ENCODE measurements at regions not wholly inside any gene's neighbourhood (a gene's known extent, or its start where the extent isn't known, plus 50 kb on each side); places are given as distances from the start of the nearest gene placed in this dataset.

DNA sequence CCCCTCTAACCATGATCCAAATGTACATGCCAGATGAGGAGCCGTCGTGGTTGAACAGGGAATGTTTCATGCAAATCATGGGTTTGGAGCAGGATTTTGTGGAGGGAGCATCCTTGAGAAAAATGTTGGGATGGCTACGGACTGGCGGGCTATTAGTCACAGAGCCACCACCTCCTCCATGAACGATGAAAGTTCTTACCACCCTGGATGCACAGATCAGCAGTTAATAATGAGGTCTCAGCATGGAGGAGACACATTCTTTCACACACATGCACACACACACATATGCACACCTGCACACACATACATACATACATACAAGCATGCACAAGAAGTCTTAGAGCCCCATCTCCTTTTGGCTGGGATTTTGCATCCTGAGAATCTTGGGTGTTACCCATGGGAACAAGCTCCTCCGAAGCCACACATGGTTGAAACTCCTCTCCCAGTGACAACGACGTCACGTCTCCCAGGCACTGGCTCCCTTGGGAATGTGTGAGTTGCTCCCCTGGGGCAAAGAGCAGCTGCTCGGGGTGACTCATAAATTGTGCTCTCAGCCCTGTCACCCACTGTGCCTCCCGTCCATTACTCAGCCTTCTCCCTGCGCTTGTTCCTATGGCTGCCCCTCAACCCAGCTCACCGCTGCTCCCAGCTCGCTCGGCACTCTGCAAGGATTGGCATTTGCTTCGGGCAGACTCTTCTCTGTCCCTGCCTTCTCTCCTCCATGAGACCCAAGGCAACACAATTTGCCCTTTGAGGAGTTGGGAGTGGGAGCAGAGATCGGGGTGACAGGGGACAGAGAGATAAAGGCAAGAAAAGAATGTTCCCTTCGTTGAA, 344.6 kb downstream of the SOX9 start:
- H3K36me3 ChIP-seq (replicated peaks in 1 of 2; ENCODE audit: control insufficient read depth in 1 of 2, insufficient read depth in 2 of 2, low read length in 2 of 2), result no peaks in the 10 kb centered on the region
- Mint-ChIP-seq H3K4me1 (no peaks in the 10 kb centered on the region), H3K9me3 (peaks cover 0 to 6% (median 2%) of the 10 kb centered on the region in 7 donors), H3K27ac (no peak overlapping the region), H3K4me3 (no peak overlapping the region), H3K36me3 (no peaks in the 10 kb centered on the region), H3K27me3 (ENCODE audit: low read depth in 3 of 3) (peaks cover 2 to 7% (median 4%) of the 10 kb centered on the region in 3 donors)
- H3K4me2 ChIP-seq (replicated peaks; ENCODE audit: extremely low read depth, low read length, poor library complexity, severe bottlenecking), result no peak overlapping the region
- no peaks in the 10 kb centered on the region for H3K9me3 ChIP-seq (replicated peaks in 1 of 2; ENCODE audit: control insufficient read depth in 1 of 2, insufficient read depth in 1 of 2, low read length in 2 of 2)
- intact Hi-C loops (cut with micrococcal nuclease), result no loop called here
- H3K4me1 ChIP-seq (ENCODE audit: control insufficient read depth in 1 of 2, insufficient read depth in 2 of 2, low read length in 2 of 2), result no peaks in the 10 kb centered on the region
- H3K27ac ChIP-seq (ENCODE audit: low read depth in 1 of 2, low read length in 2 of 2), result no peak overlapping the region
- H2AFZ ChIP-seq (ENCODE audit: insufficient read depth, low read depth, low read length, poor library complexity, severe bottlenecking), result no peak overlapping the region
- TF ChIP-seq, protein P1, sequence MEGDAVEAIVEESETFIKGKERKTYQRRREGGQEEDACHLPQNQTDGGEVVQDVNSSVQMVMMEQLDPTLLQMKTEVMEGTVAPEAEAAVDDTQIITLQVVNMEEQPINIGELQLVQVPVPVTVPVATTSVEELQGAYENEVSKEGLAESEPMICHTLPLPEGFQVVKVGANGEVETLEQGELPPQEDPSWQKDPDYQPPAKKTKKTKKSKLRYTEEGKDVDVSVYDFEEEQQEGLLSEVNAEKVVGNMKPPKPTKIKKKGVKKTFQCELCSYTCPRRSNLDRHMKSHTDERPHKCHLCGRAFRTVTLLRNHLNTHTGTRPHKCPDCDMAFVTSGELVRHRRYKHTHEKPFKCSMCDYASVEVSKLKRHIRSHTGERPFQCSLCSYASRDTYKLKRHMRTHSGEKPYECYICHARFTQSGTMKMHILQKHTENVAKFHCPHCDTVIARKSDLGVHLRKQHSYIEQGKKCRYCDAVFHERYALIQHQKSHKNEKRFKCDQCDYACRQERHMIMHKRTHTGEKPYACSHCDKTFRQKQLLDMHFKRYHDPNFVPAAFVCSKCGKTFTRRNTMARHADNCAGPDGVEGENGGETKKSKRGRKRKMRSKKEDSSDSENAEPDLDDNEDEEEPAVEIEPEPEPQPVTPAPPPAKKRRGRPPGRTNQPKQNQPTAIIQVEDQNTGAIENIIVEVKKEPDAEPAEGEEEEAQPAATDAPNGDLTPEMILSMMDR (IDR thresholded peaks at IDR 0.05), result no peak
- no peak overlapping the region for H3K9ac ChIP-seq (ENCODE audit: insufficient read depth, low read length, poor library complexity, severe bottlenecking)
- DNase-seq, result no peak
- H3K27me3 ChIP-seq (ENCODE audit: control insufficient read depth in 2 of 2, insufficient read depth in 2 of 2, low read length in 2 of 2), result no peaks in the 10 kb centered on the region
- H3K4me3 ChIP-seq (replicated peaks in 1 of 3; ENCODE audit: low read depth in 2 of 3, low read length in 3 of 3), result no peak overlapping the region
- WGBS (ENCODE audit: insufficient coverage), result 59% methylated on average over 5 of the region's 18 CpGs
- no peaks in the 10 kb centered on the region for H4K20me1 ChIP-seq (ENCODE audit: insufficient read depth, low read length)
- H3K79me2 ChIP-seq (ENCODE audit: insufficient read depth, low read length), result no peaks in the 10 kb centered on the region

DNA sequence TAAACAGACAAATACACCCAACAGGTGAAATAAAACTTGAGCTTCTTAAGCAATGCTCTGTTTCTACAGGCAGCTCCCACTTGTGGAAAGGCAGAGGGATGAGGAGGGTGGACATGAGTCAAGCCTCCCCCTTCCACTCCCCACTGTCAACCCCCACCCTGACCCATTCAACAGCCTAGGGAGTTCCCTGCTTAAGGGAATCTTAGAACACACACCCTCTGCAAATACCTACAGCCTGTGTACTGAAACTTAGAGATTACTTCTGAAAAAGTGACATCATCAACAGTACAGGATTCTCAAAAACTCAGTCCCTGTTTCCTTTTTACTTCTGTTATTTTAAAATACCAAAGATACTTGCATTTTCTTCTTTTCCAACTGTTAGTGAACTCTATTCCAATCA, 345.4 kb downstream of the SOX9 start:
- no peak overlapping the region for H3K4me2 ChIP-seq (replicated peaks; ENCODE audit: extremely low read depth, low read length, poor library complexity, severe bottlenecking)
- H3K9ac ChIP-seq (ENCODE audit: insufficient read depth, low read length, poor library complexity, severe bottlenecking), result no peak overlapping the region
- H3K4me3 Mint-ChIP-seq, result no peak overlapping the region

More for the DNA sequence above, 345.4 kb downstream of the SOX9 start:
- Histone ChIP-seq H3K36me3 (replicated peaks in 1 of 2; ENCODE audit: control insufficient read depth in 1 of 2, insufficient read depth in 2 of 2, low read length in 2 of 2) (no peaks in the 10 kb centered on the region), H3K9me3 (replicated peaks in 1 of 2; ENCODE audit: control insufficient read depth in 1 of 2, insufficient read depth in 1 of 2, low read length in 2 of 2) (no peaks in the 10 kb centered on the region), H4K20me1 (ENCODE audit: insufficient read depth, low read length) (no peaks in the 10 kb centered on the region), H2AFZ (ENCODE audit: insufficient read depth, low read depth, low read length, poor library complexity, severe bottlenecking) (no peak overlapping the region), H3K27me3 (ENCODE audit: control insufficient read depth in 2 of 2, insufficient read depth in 2 of 2, low read length in 2 of 2) (no peaks in the 10 kb centered on the region), H3K4me3 (replicated peaks in 1 of 3; ENCODE audit: low read depth in 2 of 3, low read length in 3 of 3) (no peak overlapping the region), H3K27ac (ENCODE audit: low read depth in 1 of 2, low read length in 2 of 2) (no peak overlapping the region), H3K4me1 (ENCODE audit: control insufficient read depth in 1 of 2, insufficient read depth in 2 of 2, low read length in 2 of 2) (no peaks in the 10 kb centered on the region), H3K79me2 (ENCODE audit: insufficient read depth, low read length) (no peaks in the 10 kb centered on the region)
- H3K27ac Mint-ChIP-seq, result no peak overlapping the region
- no peak for DNase-seq
- H3K9me3 Mint-ChIP-seq, result peaks cover 0 to 6% (median 2%) of the 10 kb centered on the region in 7 donors
- H3K4me1 Mint-ChIP-seq, result no peaks in the 10 kb centered on the region
- TF ChIP-seq, protein P1 (IDR thresholded peaks at IDR 0.05), result no peak
- H3K36me3 Mint-ChIP-seq, result no peaks in the 10 kb centered on the region
- H3K27me3 Mint-ChIP-seq (ENCODE audit: low read depth in 3 of 3), result peaks cover 2 to 4% (median 4%) of the 10 kb centered on the region in 3 donors
- intact Hi-C loops (cut with micrococcal nuclease), result no loop called here
